HUES64 (cell line): ENCODE measurements at regions not wholly inside any gene's neighbourhood (a gene's known extent, or its start where the extent isn't known, plus 50 kb on each side); places are given as distances from the start of the nearest gene placed in this dataset.

ENCODE experiments used
- H3K27ac ChIP-seq: 2 replicates; pipeline ENCODE4 v1.7.0; 2013; ENCODE audit warnings: low read depth, low read length, inconsistent platforms
- H3K27me3 ChIP-seq: 2 replicates; pipeline ENCODE4 v1.6.1; 2013; ENCODE audit warnings: mild to moderate bottlenecking, low read length; ENCODE audit not compliant: insufficient read depth
- H3K36me3 ChIP-seq: 2 replicates; pipeline ENCODE4 v1.6.1; 2013; ENCODE audit warnings: mild to moderate bottlenecking, low read length; ENCODE audit not compliant: insufficient read depth
- H3K4me1 ChIP-seq: 2 replicates; pipeline ENCODE4 v1.6.1; 2013; ENCODE audit warnings: mild to moderate bottlenecking, low read length, moderate library complexity; ENCODE audit not compliant: insufficient read depth
- H3K4me3 ChIP-seq: 2 replicates; pipeline ENCODE4 v1.5.1; 2013; ENCODE audit warnings: mild to moderate bottlenecking, low read length, moderate library complexity
- H3K9ac ChIP-seq: 2 replicates; pipeline ENCODE4 v1.6.1; 2013; ENCODE audit warnings: mild to moderate bottlenecking, low read depth, low read length
- H3K9me3 ChIP-seq: 2 replicates; pipeline ENCODE4 v1.6.1; 2013; ENCODE audit warnings: low read depth, low read length; ENCODE audit not compliant: insufficient read depth
- WGBS: fragments of 150-250, 120-280 bp; methylation state at CpG from one replicate; pipeline ENCODE4 v1.1.7; 2013; ENCODE audit warnings: missing lambda C conversion rate; 5-methylcytosine and 5-hydroxymethylcytosine counted together

DNA sequence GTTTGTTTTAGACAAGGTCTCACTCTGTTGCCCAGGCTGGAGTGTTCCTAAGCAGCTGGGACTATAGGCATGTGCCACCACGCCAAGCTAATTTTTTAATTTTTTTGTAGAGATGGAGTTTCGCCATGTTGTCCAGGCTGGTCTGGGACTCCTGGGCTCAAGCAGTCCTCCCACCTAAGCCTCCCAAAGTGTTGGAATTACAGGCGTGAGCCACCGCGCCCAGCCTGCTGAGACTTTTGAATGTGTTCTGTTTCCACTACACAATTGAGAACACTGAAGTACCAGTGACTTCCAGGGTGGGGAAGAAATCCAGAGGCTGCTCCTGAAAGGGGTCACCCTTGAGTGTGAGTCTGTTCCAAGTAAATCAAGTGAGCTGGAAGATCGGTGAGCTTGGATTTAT is 81.3 kb upstream of the ARMC2 start:
- no peak overlapping the region for H3K9ac ChIP-seq
- WGBS, result 92% methylated on average over 6 of the region's 6 CpGs
- peaks cover 8% of the 10 kb centered on the region for H3K4me1 ChIP-seq
- H3K27ac ChIP-seq, result no peak overlapping the region
- no peak overlapping the region for H3K4me3 ChIP-seq
- no peaks in the 10 kb centered on the region for H3K9me3 ChIP-seq
- H3K36me3 ChIP-seq, result no peaks in the 10 kb centered on the region
- H3K27me3 ChIP-seq, result no peaks in the 10 kb centered on the region

DNA sequence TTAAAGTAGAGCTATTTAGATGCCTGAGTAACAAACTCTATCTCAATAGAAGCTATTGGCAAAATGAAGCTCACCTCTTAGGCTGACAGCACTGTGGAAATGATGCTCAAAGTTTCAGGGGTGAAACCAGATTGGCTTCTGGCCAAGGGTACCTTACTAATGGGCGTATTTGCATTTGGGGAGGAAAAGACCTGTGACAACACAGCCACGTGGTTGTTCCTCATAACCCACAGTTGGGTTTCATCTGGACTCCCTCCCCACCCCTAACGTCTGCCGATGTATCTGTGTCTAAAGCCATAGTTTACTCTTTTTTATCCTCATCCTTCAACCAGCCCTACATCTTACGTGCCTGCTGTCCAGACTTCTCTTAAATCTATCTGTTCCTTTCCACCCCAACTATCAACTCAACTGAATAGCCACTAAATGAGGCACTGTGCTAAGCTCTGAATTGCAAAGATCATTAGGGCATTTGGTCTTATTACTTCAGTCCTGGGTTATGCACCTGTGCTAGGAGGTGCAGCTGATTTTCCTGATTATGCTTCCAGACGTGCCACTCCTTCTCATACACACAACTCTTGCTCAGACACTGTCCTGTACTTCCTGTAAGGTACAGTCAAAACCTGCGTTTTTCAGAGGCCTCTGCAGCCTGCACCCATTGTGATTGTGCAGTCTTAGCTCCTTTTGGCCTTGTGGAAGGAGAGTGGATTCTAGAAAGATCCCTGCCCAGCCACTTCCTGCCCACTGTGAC is 80.6 kb upstream of the ARMC2 start:
- no peak overlapping the region for H3K9ac ChIP-seq
- no peaks in the 10 kb centered on the region for H3K36me3 ChIP-seq
- no peaks in the 10 kb centered on the region for H3K9me3 ChIP-seq
- no peak overlapping the region for H3K27ac ChIP-seq
- 92% methylated on average over 7 of the region's 7 CpGs for WGBS
- peaks cover 8% of the 10 kb centered on the region for H3K4me1 ChIP-seq
- H3K27me3 ChIP-seq, result no peaks in the 10 kb centered on the region
- H3K4me3 ChIP-seq, result no peak overlapping the region

- Histone ChIP-seq H3K9ac (no peak overlapping the region), H3K9me3 (no peaks in the 10 kb centered on the region), H3K4me3 (no peak overlapping the region), H3K27me3 (no peaks in the 10 kb centered on the region), H3K4me1 (peaks cover 8% of the 10 kb centered on the region), H3K36me3 (no peaks in the 10 kb centered on the region), H3K27ac (no peak overlapping the region)
- 81% methylated on average over 1 of the region's 1 CpG for whole genome bisulfite sequencing
These were observed 80.1 kb upstream of the ARMC2 start for GRCh38 chr6:108768166-108768555.

DNA sequence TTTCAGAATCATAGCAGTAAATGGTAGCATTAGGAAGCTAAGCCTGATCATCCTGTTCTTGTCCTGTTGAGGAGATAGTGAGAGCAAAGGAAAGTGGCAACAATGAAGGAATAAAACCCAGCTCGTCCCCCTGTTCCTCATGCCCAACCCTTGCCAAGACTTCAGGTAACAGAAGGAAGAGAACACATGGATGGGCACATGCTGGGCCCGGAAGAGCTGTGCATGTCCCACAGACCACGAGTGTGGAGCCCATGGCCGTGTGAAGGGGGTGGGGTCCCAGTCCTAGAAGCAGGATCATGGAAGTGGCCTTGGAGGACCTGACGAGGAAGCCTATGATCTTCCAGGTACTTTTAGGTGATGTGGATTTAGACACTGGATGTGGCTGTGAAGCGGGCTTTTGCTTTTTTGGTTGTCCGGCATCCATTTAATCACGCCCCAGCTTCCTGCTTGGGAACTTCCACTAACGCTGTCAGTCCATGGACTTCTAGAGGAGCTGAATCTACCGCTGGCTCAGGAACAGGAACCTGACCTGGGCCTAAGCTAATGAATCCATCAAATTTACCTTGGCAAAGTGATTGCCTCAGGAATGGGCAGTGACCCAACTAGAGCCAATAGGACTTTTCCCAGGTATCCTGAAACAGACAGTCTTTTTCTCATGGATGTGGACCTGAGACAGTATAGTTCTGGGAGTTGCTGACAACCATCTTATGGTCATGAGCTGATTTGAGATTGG is 79.3 kb upstream of the ARMC2 start:
- Histone ChIP-seq H3K27me3 (no peaks in the 10 kb centered on the region), H3K9me3 (no peaks in the 10 kb centered on the region), H3K27ac (no peak overlapping the region), H3K9ac (no peak overlapping the region), H3K36me3 (no peaks in the 10 kb centered on the region), H3K4me3 (no peak overlapping the region), H3K4me1 (peaks cover 8% of the 10 kb centered on the region)
- WGBS, result 91% methylated on average over 10 of the region's 10 CpGs

DNA sequence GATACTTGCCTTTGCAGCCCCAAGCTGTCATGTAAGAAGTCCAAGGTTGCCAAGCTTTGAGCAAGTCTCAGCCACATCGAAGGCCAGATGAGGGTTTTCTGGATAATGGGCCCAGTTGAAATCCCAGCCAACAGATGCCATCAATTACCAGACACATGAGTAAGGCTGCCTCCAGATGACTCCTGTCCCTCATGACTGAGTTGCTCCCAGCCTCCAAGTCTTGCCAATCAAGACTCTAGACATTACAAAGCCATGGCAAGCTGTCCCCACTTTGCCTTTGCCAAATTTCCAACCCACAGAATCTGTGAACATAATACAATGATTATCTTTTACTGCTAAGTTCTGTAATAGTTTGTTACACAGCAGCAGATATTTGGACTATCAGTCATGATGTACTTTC is 76.8 kb upstream of the ARMC2 start:
- no peaks in the 10 kb centered on the region for H3K36me3 ChIP-seq
- peaks cover under 1% of the 10 kb centered on the region; the same call in 1 of the 2 replicates for H3K4me1 ChIP-seq
- 97% methylated on average over 1 of the region's 1 CpG for WGBS
- no peak overlapping the region for H3K4me3 ChIP-seq
- H3K27me3 ChIP-seq, result no peaks in the 10 kb centered on the region
- no peak overlapping the region for H3K27ac ChIP-seq
- no peak overlapping the region for H3K9ac ChIP-seq
- 0 out of 2 replicates have a peak, but pooled peaks cover 2% of the 10 kb centered on the region for H3K9me3 ChIP-seq

GRCh38 chr6:108774555-108774954 is 73.7 kb upstream of the ARMC2 start:
- no peak overlapping the region for H3K27ac ChIP-seq
- H3K9me3 ChIP-seq, result 0 out of 2 replicates have a peak, but pooled peaks cover 2% of the 10 kb centered on the region
- H3K4me3 ChIP-seq, result no peak overlapping the region
- no peak overlapping the region for H3K9ac ChIP-seq
- H3K27me3 ChIP-seq, result no peaks in the 10 kb centered on the region; the same call in 1 of the 2 replicates
- H3K4me1 ChIP-seq, result peaks cover 3% of the 10 kb centered on the region; the same call in 1 of the 2 replicates
- 92% methylated on average over 3 of the region's 3 CpGs for WGBS
- H3K36me3 ChIP-seq, result no peaks in the 10 kb centered on the region

DNA sequence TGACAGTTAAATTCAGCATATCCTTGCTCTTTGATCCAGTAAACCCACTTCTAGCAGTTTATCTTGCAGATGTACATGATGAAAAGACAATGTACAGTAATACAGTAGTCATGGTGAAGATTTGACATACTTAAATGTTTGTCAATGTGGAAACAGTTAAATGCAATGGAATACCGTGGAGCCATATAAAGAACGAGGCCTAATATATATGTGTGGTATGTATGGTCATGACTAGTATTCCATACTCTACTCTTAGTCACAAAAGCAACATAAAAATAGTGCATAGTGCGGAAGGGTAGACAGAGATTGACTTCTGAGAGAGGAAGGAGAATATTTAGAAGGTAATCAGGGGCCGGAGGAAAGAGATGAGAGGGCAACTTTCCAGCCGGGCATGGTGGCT is 70.7 kb upstream of the ARMC2 start:
- no peak overlapping the region for H3K9ac ChIP-seq
- H3K9me3 ChIP-seq, result 0 out of 2 replicates have a peak, but pooled peaks cover 2% of the 10 kb centered on the region
- 87% methylated on average over 5 of the region's 5 CpGs for WGBS
- H3K27me3 ChIP-seq, result peaks cover 13% of the 10 kb centered on the region; the same call in 1 of the 2 replicates
- H3K36me3 ChIP-seq, result no peaks in the 10 kb centered on the region
- H3K27ac ChIP-seq, result no peak overlapping the region
- no peak overlapping the region for H3K4me3 ChIP-seq
- H3K4me1 ChIP-seq, result peaks cover 23% of the 10 kb centered on the region; the same call in 1 of the 2 replicates

DNA sequence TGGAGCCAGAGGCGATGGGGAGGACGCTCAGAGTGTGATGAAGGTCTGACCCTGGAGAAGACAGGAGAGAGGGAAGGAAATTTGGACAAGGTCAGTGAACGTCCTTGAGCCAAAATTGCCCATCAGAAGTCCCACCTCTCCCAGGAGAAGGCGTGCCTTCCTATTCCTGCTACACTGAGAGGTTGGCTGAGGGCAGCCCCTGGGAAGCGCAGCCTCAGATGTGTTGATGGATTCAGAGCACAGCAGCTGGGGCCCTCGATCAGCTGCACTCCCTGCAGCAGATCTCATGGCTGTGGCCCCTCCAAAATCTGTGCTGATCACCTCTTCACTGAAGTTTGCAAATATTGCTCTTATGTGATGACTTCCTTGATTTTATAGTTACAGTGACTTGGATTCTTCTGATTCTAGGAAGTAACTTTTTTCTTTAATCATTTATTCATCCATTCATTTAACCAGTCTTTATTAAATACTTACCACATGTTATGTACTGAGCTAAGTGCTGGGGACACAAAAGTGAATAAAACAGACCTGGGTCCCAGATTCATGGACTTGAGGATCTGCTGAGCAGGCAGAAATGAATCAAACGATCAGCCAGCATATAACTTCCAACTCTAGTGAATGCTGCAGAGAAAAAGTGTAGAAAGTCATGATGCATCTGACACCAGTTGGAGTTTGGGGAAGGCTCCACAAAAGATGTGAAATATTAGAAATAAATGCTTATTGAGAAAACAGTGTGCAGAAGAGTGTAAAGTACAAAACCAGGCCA is 69.6 kb upstream of the ARMC2 start:
- Histone ChIP-seq H3K36me3 (no peaks in the 10 kb centered on the region), H3K27me3 (peaks cover 23% of the 10 kb centered on the region), H3K9ac (no peak overlapping the region), H3K9me3 (0 out of 2 replicates have a peak, but pooled peaks cover 2% of the 10 kb centered on the region), H3K4me3 (no peak overlapping the region), H3K4me1 (peaks cover 23% of the 10 kb centered on the region; the same call in 1 of the 2 replicates), H3K27ac (no peak overlapping the region)
- 77% methylated on average over 7 of the region's 7 CpGs for WGBS

- Histone ChIP-seq H3K9me3 (no peaks in the 10 kb centered on the region), H3K36me3 (no peaks in the 10 kb centered on the region), H3K27me3 (peaks cover 28% of the 10 kb centered on the region), H3K4me1 (peaks cover 23% of the 10 kb centered on the region; the same call in 1 of the 2 replicates), H3K9ac (no peak overlapping the region), H3K4me3 (no peak overlapping the region), H3K27ac (no peak overlapping the region)
- WGBS, result 69% methylated on average over 6 of the region's 6 CpGs
These were observed 68.5 kb upstream of the ARMC2 start for GRCh38 chr6:108779536-108780275.

GRCh38 chr6:108780784-108781183 is 67.4 kb upstream of the ARMC2 start:
- peaks cover 28% of the 10 kb centered on the region for H3K27me3 ChIP-seq
- no peaks in the 10 kb centered on the region for H3K36me3 ChIP-seq
- H3K9me3 ChIP-seq, result no peaks in the 10 kb centered on the region
- no peak overlapping the region for H3K9ac ChIP-seq
- H3K4me1 ChIP-seq, result peaks cover 23% of the 10 kb centered on the region; the same call in 1 of the 2 replicates
- 65% methylated on average over 6 of the region's 6 CpGs for WGBS
- H3K27ac ChIP-seq, result peak overlapping the region; percentile 76; the same call in 1 of the 2 replicates
- H3K4me3 ChIP-seq, result no peak overlapping the region
